Thyroid gland (tissue), 4 donors: ENCODE measurements at regions not wholly inside any gene's neighbourhood (a gene's known extent, or its start where the extent isn't known, plus 50 kb on each side); places are given as distances from the start of the nearest gene placed in this dataset.

Experiments
- CTCF ChIP-seq, 6 experiments: fragments of 200-600 bp in 3 of 6; fragments of 450-650 bp in 3 of 6; sonication (generic) in 3 of 6; IDR thresholded peaks; one replicate each; pipeline ENCODE4 v1.5.1; 2016 to 2019; ENCODE audit warnings: antibody characterized with exemption in 6 of 6, mild to moderate bottlenecking in 2 of 6, inconsistent platforms in 1 of 6, moderate library complexity in 1 of 6
- POLR2A ChIP-seq, 2 donors: fragments of 450-650 bp; IDR thresholded peaks; one replicate each; pipeline ENCODE4 v1.6.1; 2017; ENCODE audit warnings: antibody characterized with exemption in 2 of 2, mild to moderate bottlenecking in 2 of 2, moderate library complexity in 1 of 2

DNA sequence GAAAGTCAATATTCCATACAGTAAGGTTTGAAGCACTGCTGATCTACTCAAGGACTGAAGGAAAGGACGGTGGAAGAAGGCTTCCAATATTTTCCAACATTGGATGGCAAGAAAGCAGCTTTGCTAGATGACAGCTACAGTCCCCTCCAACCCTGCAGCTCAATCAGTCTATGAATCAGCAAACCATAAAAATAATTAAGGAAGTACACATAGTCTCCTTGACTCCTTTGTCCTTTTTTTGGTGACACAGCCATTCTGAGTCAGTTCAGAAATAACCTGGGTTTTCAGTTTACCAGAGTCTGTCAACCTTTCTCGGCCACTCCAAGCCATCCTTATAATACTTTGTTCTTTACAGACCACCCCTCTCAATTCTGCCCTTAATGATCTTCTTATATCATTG, 232.5 kb downstream of the IBTK start:
- TF ChIP-seq CTCF (IDR thresholded peaks at IDR 0.05) (no peak), POLR2A (IDR thresholded peaks at IDR 0.05) (no peak)
